HG03060 (cell line): ENCODE measurements at regions not wholly inside any gene's neighbourhood (a gene's known extent, or its start where the extent isn't known, plus 50 kb on each side); places are given as distances from the start of the nearest gene placed in this dataset.

Experiments used
- ATAC-seq: cut with Tn5 transposase; IDR thresholded peaks from one replicate; pipeline ENCODE4 v1.9.1; 2021; ENCODE audit warnings: low read depth, moderate number of reproducible peaks; ENCODE audit not compliant: unreplicated experiment

GRCh38 chr9:14560194-14560593 is 133.0 kb downstream of the ZDHHC21 start:
- no peak for ATAC-seq

GRCh38 chr9:14554886-14555285 is 138.3 kb downstream of the ZDHHC21 start:
- ATAC-seq: no peak

- no peak for ATAC-seq
Observed at GRCh38 chr9:14547245-14548060, 145.8 kb downstream of the ZDHHC21 start.

GRCh38 chr9:14546693-14547092 is 146.5 kb downstream of the ZDHHC21 start:
- ATAC-seq: no peak

- no peak for ATAC-seq
Observed at GRCh38 chr9:14542071-14542470, 151.2 kb downstream of the ZDHHC21 start.

- ATAC-seq: no peak
Observed at GRCh38 chr9:14538526-14538925, 154.7 kb downstream of the ZDHHC21 start.

- ATAC-seq: no peak
Observed at GRCh38 chr9:14535161-14535955, 157.9 kb downstream of the ZDHHC21 start.

- ATAC-seq: no peak
Observed at GRCh38 chr9:14533867-14534640, 159.2 kb downstream of the ZDHHC21 start.

GRCh38 chr9:14532456-14533115 is 160.6 kb downstream of the ZDHHC21 start:
- ATAC-seq: no peak

GRCh38 chr9:14531341-14532269 is 161.6 kb downstream of the ZDHHC21 start:
- no peak for ATAC-seq

GRCh38 chr9:14530841-14531240 is 162.4 kb downstream of the ZDHHC21 start:
- no peak for ATAC-seq

GRCh38 chr9:14530366-14530765 is 162.9 kb downstream of the ZDHHC21 start:
- ATAC-seq: no peak

- ATAC-seq: no peak
Observed at GRCh38 chr9:14529629-14530028, 163.6 kb downstream of the ZDHHC21 start.

GRCh38 chr9:14529054-14529453 is 164.2 kb downstream of the ZDHHC21 start:
- ATAC-seq: no peak

GRCh38 chr9:14526504-14526903 is 166.7 kb downstream of the ZDHHC21 start:
- no peak for ATAC-seq

GRCh38 chr9:14525856-14526255 is 167.4 kb downstream of the ZDHHC21 start:
- ATAC-seq: no peak

- no peak for ATAC-seq
Observed at GRCh38 chr9:14524873-14525515, 168.2 kb downstream of the ZDHHC21 start.

- ATAC-seq: no peak
Observed at GRCh38 chr9:14523545-14523944, 169.7 kb downstream of the ZDHHC21 start.
